ENCODE measurements at regions not wholly inside any gene's neighbourhood (a gene's known extent, or its start where the extent isn't known, plus 50 kb on each side); places are given as distances from the start of the nearest gene placed in this dataset.
A peak's percentile ranks its signal among the peaks of the same experiment; 100 is the strongest.

GRCh38 chr2:149921911-149922616 lies 334.5 kb upstream of the MMADHC start:
- Histone ChIP-seq H3K4me1 (ENCODE audit: control insufficient read depth, insufficient read depth, low read length) (no peaks in the 10 kb centered on the region), H3K27me3 (ENCODE audit: control insufficient read depth, insufficient read depth, low read length) (no peaks in the 10 kb centered on the region), H3K9me3 (replicated peaks; ENCODE audit: control insufficient read depth, low read depth, low read length) (peaks cover 2% of the 10 kb centered on the region), H3K36me3 (ENCODE audit: control insufficient read depth, insufficient read depth, low read length) (no peaks in the 10 kb centered on the region), H3K4me3 (ENCODE audit: low read length) (no peak overlapping the region), H3K27ac (ENCODE audit: low read length) (no peak overlapping the region)
- DNase-seq = no peak
- WGBS (ENCODE audit: insufficient coverage) = no CpG with 5 or more reads among the region's 2 CpGs

GRCh38 chr2:149920389-149920788 lies 332.8 kb upstream of the MMADHC start:
- no peak overlapping the region for H3K27ac ChIP-seq (ENCODE audit: low read length)
- no peaks in the 10 kb centered on the region for H3K27me3 ChIP-seq (ENCODE audit: control insufficient read depth, insufficient read depth, low read length)
- H3K9me3 ChIP-seq (replicated peaks; ENCODE audit: control insufficient read depth, low read depth, low read length) = peaks cover 2% of the 10 kb centered on the region
- no peaks in the 10 kb centered on the region for H3K4me1 ChIP-seq (ENCODE audit: control insufficient read depth, insufficient read depth, low read length)
- WGBS (ENCODE audit: insufficient coverage) = no CpG with 5 or more reads among the region's 3 CpGs
- no peaks in the 10 kb centered on the region for H3K36me3 ChIP-seq (ENCODE audit: control insufficient read depth, insufficient read depth, low read length)
- DNase-seq = no peak
- H3K4me3 ChIP-seq (ENCODE audit: low read length) = no peak overlapping the region

DNA sequence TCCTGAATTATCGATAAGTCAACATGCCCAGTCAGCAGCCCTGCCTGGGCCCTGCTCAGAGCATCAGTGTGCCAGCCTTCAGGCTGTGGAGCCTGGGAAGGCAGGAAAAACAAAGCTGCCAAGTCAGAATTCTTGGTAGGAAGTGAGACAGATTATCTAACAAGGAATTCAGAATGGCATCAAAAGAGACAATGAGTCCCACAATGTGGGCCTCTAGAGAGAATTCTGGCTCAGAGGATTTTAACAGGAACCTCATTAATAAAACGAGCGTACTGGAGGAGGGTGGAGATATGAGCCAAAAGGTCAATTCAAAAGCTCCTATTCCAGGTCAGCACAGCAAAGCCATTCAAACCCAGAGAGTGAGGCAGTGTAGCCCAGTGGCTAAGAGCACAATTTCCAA lies 327.6 kb upstream of the MMADHC start:
- Histone ChIP-seq H3K9me3 (replicated peaks; ENCODE audit: control insufficient read depth, low read depth, low read length) (no peaks in the 10 kb centered on the region), H3K36me3 (ENCODE audit: control insufficient read depth, insufficient read depth, low read length) (no peaks in the 10 kb centered on the region), H3K4me1 (ENCODE audit: control insufficient read depth, insufficient read depth, low read length) (no peaks in the 10 kb centered on the region), H3K27ac (ENCODE audit: low read length) (no peak overlapping the region), H3K4me3 (ENCODE audit: low read length) (no peak overlapping the region), H3K27me3 (ENCODE audit: control insufficient read depth, insufficient read depth, low read length) (no peaks in the 10 kb centered on the region)
- no CpG with 5 or more reads among the region's 3 CpGs for WGBS (ENCODE audit: insufficient coverage)
- DNase-seq = no peak

DNA sequence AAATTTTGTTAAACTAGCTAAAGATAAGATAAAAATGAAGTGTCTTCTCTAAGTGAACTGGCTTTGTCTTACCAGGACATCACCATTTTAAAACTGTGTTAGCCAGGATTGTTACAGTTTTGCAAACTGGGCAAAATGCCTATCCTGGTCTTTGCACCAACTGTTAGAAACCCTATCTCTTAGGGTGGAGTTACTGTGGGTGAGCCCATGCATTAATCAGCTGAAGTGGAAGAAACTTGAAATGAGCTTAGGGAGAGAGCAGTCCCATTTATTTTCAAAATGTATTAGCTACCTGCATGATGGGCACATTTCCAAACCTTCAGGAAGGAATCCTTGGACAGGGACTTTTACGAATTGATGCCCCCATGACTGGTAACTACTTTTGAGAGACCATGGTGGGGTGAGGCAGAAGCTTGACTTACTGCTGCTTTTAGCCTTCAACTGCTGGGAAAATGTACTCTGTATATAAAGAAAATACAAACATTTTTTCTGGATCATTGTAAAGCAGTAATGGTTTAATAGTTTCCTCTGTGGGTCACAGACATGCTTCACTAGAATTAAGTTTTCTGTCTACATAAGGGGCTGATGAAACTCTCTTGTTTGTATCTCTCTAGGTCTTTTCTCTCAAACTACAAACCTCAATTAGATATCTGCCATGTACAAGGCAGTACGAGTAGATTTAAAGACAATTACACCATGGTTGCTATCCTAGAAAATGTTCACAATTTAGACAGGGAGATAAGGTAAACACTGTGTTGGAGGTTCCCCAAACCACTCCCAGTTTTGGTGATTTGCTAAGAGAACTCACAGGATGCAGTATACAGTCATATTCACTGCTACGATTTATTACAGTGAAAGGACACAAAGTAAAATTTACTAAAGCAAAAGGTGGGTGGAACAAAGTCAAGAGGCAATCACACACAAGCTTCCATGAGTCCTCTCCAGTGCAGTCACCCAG lies 321.4 kb upstream of the MMADHC start:
- H3K27ac ChIP-seq (ENCODE audit: low read length) = peak overlapping the region; percentile 4
- H3K27me3 ChIP-seq (ENCODE audit: control insufficient read depth, insufficient read depth, low read length) = no peaks in the 10 kb centered on the region
- H3K36me3 ChIP-seq (ENCODE audit: control insufficient read depth, insufficient read depth, low read length) = no peaks in the 10 kb centered on the region
- WGBS (ENCODE audit: insufficient coverage) = 71% methylated on average over 1 of the region's 3 CpGs
- H3K4me3 ChIP-seq (ENCODE audit: low read length) = no peak overlapping the region
- peaks cover 5% of the 10 kb centered on the region for H3K4me1 ChIP-seq (ENCODE audit: control insufficient read depth, insufficient read depth, low read length)
- peak; percentile 69 for DNase-seq
- no peaks in the 10 kb centered on the region for H3K9me3 ChIP-seq (replicated peaks; ENCODE audit: control insufficient read depth, low read depth, low read length)

- Histone ChIP-seq H3K4me1 (ENCODE audit: control insufficient read depth, insufficient read depth, low read length) (peaks cover 8% of the 10 kb centered on the region), H3K27ac (ENCODE audit: low read length) (no peak overlapping the region), H3K27me3 (ENCODE audit: control insufficient read depth, insufficient read depth, low read length) (no peaks in the 10 kb centered on the region), H3K36me3 (ENCODE audit: control insufficient read depth, insufficient read depth, low read length) (no peaks in the 10 kb centered on the region), H3K4me3 (ENCODE audit: low read length) (no peak overlapping the region), H3K9me3 (replicated peaks; ENCODE audit: control insufficient read depth, low read depth, low read length) (no peaks in the 10 kb centered on the region)
- peak; percentile 85 for DNase-seq
- WGBS (ENCODE audit: insufficient coverage) = 0% methylated on average over 2 of the region's 5 CpGs
Measured at GRCh38 chr2:149906886-149907285, 319.3 kb upstream of the MMADHC start.

- 50% methylated on average over 1 of the region's 7 CpGs for WGBS (ENCODE audit: insufficient coverage)
- Histone ChIP-seq H3K27ac (ENCODE audit: low read length) (no peak overlapping the region), H3K36me3 (ENCODE audit: control insufficient read depth, insufficient read depth, low read length) (no peaks in the 10 kb centered on the region), H3K27me3 (ENCODE audit: control insufficient read depth, insufficient read depth, low read length) (no peaks in the 10 kb centered on the region), H3K4me1 (ENCODE audit: control insufficient read depth, insufficient read depth, low read length) (peaks cover 9% of the 10 kb centered on the region), H3K4me3 (ENCODE audit: low read length) (no peak overlapping the region), H3K9me3 (replicated peaks; ENCODE audit: control insufficient read depth, low read depth, low read length) (no peaks in the 10 kb centered on the region)
- DNase-seq = no peak
Measured at GRCh38 chr2:149904352-149905175, 317.0 kb upstream of the MMADHC start.

- no peak for DNase-seq
Measured at GRCh38 chr2:149903626-149904025, 316.1 kb upstream of the MMADHC start.

GRCh38 chr2:149902081-149902480 lies 314.5 kb upstream of the MMADHC start:
- no peaks in the 10 kb centered on the region for H3K27me3 ChIP-seq (ENCODE audit: control insufficient read depth, insufficient read depth, low read length)
- 29% methylated on average over 3 of the region's 4 CpGs for WGBS (ENCODE audit: insufficient coverage)
- peak; percentile 68 for DNase-seq

More at GRCh38 chr2:149903626-149904025, 316.1 kb upstream of the MMADHC start:
- 86% methylated on average over 2 of the region's 4 CpGs for WGBS (ENCODE audit: insufficient coverage)
- no peaks in the 10 kb centered on the region for H3K27me3 ChIP-seq (ENCODE audit: control insufficient read depth, insufficient read depth, low read length)
- no peak overlapping the region for H3K27ac ChIP-seq (ENCODE audit: low read length)
- H3K4me3 ChIP-seq (ENCODE audit: low read length) = no peak overlapping the region
- peaks cover 8% of the 10 kb centered on the region for H3K4me1 ChIP-seq (ENCODE audit: control insufficient read depth, insufficient read depth, low read length)
- H3K36me3 ChIP-seq (ENCODE audit: control insufficient read depth, insufficient read depth, low read length) = no peaks in the 10 kb centered on the region
- no peaks in the 10 kb centered on the region for H3K9me3 ChIP-seq (replicated peaks; ENCODE audit: control insufficient read depth, low read depth, low read length)

GRCh38 chr2:149901231-149901859 lies 313.8 kb upstream of the MMADHC start:
- Histone ChIP-seq H3K27ac (ENCODE audit: low read length) (no peak overlapping the region), H3K27me3 (ENCODE audit: control insufficient read depth, insufficient read depth, low read length) (no peaks in the 10 kb centered on the region), H3K4me1 (ENCODE audit: control insufficient read depth, insufficient read depth, low read length) (peaks cover 8% of the 10 kb centered on the region), H3K36me3 (ENCODE audit: control insufficient read depth, insufficient read depth, low read length) (no peaks in the 10 kb centered on the region), H3K9me3 (replicated peaks; ENCODE audit: control insufficient read depth, low read depth, low read length) (no peaks in the 10 kb centered on the region), H3K4me3 (ENCODE audit: low read length) (no peak overlapping the region)
- WGBS (ENCODE audit: insufficient coverage) = no CpG with 5 or more reads among the region's 4 CpGs
- no peak for DNase-seq

More at GRCh38 chr2:149902081-149902480, 314.5 kb upstream of the MMADHC start:
- Histone ChIP-seq H3K4me3 (ENCODE audit: low read length) (no peak overlapping the region), H3K27ac (ENCODE audit: low read length) (no peak overlapping the region), H3K36me3 (ENCODE audit: control insufficient read depth, insufficient read depth, low read length) (no peaks in the 10 kb centered on the region), H3K9me3 (replicated peaks; ENCODE audit: control insufficient read depth, low read depth, low read length) (no peaks in the 10 kb centered on the region), H3K4me1 (ENCODE audit: control insufficient read depth, insufficient read depth, low read length) (peaks cover 8% of the 10 kb centered on the region)
